ENCODE measurements at regions not wholly inside any gene's neighbourhood (a gene's known extent, or its start where the extent isn't known, plus 50 kb on each side); places are given as distances from the start of the nearest gene placed in this dataset.

DNA sequence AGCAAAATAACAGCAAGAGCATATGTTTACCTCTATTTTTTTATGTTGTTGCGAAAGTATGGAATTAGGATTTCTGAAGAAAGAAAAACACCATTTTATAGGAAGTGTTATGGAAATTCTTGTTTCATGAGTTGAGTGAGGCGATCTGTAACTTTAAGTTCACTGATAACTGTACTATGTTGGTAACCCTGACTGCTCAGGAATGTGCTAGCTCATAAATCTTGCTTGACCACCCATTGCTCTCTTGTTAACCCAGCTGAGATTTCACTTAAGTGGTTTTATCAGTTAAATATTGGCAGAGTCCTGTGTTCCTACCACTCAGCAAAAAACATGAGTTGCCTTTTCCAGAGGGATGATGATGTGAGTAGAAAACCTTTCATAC, 91.1 kb upstream of the STARD4 start:
- Mint-ChIP-seq H3K27me3 (peaks cover 9% of the 10 kb centered on the region), H3K9me3 (peaks cover 2% of the 10 kb centered on the region), H3K4me1 (no peaks in the 10 kb centered on the region), H3K36me3 (no peaks in the 10 kb centered on the region), H3K4me3 (no peak overlapping the region), H3K27ac (no peak overlapping the region)
- no peak for ATAC-seq

DNA sequence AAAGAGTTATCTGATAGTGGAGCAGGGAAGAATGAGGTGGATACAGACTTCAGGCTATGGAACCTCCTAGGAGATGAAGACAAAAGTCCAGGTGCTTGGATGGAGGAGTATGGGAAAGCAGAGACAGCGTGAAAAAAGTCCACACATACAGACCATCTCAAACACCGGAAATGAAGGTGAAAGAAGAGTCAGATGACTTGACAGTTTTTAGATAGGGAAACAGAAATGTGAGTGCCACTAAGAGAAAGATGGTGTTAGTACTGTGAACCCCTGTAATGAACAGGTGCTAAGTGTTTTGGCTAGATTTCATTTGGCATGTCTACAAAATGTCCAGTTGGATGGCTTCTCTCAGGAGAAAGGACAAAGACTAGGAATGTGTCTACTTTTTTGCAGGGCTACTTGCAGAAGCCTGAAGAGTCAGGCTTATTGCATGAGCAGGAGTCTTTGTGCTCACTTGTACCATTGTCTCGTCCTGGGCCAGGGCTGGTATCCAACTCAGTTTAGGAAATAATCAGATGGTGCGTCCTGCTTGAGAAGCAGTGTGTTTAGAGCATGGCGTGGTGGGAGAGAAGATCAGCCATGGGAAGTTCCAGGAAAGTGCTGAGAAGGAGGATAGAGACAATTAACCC, 90.6 kb upstream of the STARD4 start:
- H3K4me1 Mint-ChIP-seq = no peaks in the 10 kb centered on the region
- no peak for ATAC-seq
- H3K4me3 Mint-ChIP-seq = no peak overlapping the region
- H3K27ac Mint-ChIP-seq = no peak overlapping the region
- H3K9me3 Mint-ChIP-seq = peaks cover 2% of the 10 kb centered on the region
- peaks cover 9% of the 10 kb centered on the region for H3K27me3 Mint-ChIP-seq
- no peaks in the 10 kb centered on the region for H3K36me3 Mint-ChIP-seq

DNA sequence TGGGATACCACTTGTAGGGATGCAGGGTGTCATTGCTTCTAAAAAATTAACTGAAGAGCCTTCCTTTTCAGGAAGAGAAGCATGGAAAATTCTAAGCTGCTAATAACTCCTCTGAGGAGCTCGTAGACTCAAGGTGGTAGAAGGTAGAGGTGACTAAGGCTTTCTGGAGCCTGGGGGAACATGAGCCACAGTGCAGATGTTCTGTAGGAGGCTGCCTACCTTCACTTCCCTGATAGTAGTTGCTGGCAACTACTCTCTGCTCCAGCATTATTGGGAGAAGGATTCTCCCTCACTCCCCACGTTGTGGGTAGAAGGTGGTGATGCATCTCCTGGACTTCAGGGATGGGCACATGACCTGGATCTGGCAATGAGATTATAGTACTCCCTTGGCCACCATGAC, 86.7 kb upstream of the STARD4 start:
- Mint-ChIP-seq H3K9me3 (peaks cover 8% of the 10 kb centered on the region), H3K4me1 (no peaks in the 10 kb centered on the region), H3K4me3 (no peak overlapping the region), H3K27me3 (peaks cover 9% of the 10 kb centered on the region), H3K36me3 (no peaks in the 10 kb centered on the region), H3K27ac (no peak overlapping the region)
- ATAC-seq = no peak

DNA sequence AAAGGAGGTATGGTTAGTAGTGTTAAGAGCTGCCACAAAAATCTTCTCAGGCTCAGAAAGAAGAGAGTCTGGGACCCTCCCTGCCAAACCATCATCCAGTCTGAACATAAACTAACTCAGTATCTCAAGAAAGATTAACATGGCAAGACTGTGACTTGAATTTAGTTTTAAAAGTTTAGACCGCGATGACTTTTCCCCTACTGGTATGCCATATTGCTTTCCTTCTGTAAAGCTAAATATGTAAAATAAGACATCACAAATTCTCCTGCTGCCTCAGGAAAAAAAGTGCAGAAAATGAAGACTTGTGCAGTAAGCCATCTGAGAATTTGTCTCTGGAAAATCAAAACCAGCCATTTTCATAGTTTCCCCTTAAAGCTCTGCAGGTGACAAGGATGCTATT, 85.2 kb upstream of the STARD4 start:
- Mint-ChIP-seq H3K4me1 (no peaks in the 10 kb centered on the region), H3K36me3 (no peaks in the 10 kb centered on the region), H3K27me3 (no peaks in the 10 kb centered on the region), H3K4me3 (no peak overlapping the region), H3K27ac (no peak overlapping the region), H3K9me3 (peaks cover 11% of the 10 kb centered on the region)
- no peak for ATAC-seq

DNA sequence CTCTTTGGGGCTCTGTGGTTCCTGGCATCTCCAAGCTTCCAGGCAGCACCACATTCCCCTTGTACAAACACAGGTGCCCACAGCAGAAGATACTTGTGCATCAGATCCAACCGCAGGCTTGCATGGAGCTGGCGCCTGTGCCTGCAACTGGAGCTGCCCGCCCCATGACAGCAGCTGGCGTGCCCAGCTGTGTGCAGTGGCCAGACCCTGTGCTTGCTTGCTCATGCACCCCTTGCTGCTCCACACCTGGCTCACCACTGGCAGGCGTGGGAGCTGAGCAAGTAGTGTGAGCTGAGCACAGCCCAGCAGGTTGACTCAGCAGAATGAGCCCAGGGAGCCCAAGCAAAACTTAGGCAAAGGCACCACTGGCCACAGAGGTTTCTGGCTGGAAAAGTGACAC, 84.4 kb upstream of the STARD4 start:
- H3K4me1 Mint-ChIP-seq = no peaks in the 10 kb centered on the region
- no peaks in the 10 kb centered on the region for H3K36me3 Mint-ChIP-seq
- H3K27ac Mint-ChIP-seq = no peak overlapping the region
- ATAC-seq = peak; percentile 40
- H3K4me3 Mint-ChIP-seq = no peak overlapping the region
- peaks cover 9% of the 10 kb centered on the region for H3K9me3 Mint-ChIP-seq
- H3K27me3 Mint-ChIP-seq = no peaks in the 10 kb centered on the region

DNA sequence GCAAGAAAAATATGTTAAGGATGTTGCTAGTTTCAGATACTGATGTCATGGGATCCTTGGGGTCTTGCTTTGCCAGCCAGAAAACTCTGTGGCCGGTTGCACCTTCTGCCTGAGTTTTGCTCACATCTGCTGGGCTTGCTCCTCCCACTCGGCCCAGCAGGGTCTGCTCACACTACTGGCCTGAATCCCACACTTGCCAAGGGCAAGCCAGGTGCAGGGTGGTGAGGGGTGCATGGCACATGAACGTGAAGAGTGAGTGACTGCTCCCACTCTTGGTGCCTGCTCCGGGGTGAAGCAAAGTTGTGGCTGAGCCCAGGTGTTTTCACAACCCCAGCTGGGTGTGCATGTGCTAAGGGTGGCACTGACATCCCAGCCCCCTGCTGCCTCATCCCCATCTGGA, 83.1 kb upstream of the STARD4 start:
- Mint-ChIP-seq H3K36me3 (no peaks in the 10 kb centered on the region), H3K4me3 (no peak overlapping the region), H3K4me1 (no peaks in the 10 kb centered on the region), H3K27ac (no peak overlapping the region), H3K27me3 (no peaks in the 10 kb centered on the region), H3K9me3 (peaks cover 9% of the 10 kb centered on the region)
- no peak for ATAC-seq

DNA sequence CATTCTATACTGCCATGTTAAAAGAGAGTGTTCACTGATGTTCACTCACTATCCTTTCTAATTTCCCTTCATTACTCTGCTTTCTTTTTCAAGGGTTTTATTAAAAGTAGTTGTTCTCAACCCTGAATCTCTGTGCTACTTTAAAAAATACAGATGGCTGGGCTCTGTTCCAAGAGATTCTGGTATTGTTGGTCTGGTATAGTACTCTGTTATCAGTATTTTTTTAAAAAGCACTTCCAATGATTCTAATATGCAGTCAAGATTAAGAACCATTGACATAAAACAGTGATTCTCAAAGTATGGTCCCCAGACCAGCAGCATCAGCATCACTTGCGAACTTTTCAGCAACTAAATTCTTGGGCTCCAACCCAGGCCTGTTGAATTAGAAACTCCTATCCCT, 77.0 kb upstream of the STARD4 start:
- H3K9me3 Mint-ChIP-seq = peaks cover 2% of the 10 kb centered on the region
- no peaks in the 10 kb centered on the region for H3K36me3 Mint-ChIP-seq
- no peaks in the 10 kb centered on the region for H3K27me3 Mint-ChIP-seq
- no peak overlapping the region for H3K4me3 Mint-ChIP-seq
- no peak overlapping the region for H3K27ac Mint-ChIP-seq
- ATAC-seq = no peak
- no peaks in the 10 kb centered on the region for H3K4me1 Mint-ChIP-seq

DNA sequence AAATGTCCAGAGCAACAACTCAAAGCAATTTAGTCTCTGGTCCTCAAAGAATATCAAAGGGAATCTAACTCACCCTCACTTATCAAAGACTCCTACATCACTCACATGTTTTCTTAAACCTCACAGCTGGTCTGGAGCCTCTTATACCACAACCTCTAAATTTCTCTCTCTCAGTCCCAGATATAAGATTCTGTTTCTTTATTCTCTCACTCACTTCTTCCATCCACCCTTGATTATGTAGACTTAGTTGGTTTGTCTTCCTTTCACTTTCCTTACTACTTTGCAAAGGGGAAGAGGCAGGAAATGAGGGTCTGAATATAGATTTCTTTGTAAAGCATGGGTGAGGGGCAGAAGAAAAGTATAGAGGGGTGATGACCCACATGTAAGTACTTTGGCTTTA, 75.4 kb upstream of the STARD4 start:
- ATAC-seq = no peak
- H3K27ac Mint-ChIP-seq = no peak overlapping the region
- no peak overlapping the region for H3K4me3 Mint-ChIP-seq

DNA sequence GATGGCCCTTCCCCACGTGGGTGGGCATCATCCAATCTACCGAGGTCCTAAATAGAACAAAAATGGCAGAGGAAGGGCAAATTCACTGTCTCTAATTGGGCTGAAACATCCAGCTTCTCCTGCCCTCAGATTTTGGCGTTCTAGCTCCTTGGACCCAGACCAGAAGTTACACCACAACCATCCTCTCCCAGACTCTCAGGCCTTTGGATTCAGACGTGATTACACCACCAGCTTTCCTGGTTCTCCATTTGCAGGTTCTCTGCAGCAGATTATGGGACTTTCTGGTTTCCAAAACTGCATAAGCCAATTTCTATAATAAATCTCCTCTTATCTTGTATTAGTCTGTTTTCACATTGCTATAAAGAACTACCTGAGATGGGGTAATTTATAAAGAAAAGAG, 73.6 kb upstream of the STARD4 start:
- Mint-ChIP-seq H3K9me3 (no peaks in the 10 kb centered on the region), H3K27me3 (peaks cover 12% of the 10 kb centered on the region), H3K4me3 (no peak overlapping the region), H3K27ac (no peak overlapping the region), H3K36me3 (no peaks in the 10 kb centered on the region), H3K4me1 (no peaks in the 10 kb centered on the region)
- no peak for ATAC-seq

More for the DNA sequence above, 75.4 kb upstream of the STARD4 start:
- Mint-ChIP-seq H3K9me3 (no peaks in the 10 kb centered on the region), H3K27me3 (no peaks in the 10 kb centered on the region), H3K4me1 (no peaks in the 10 kb centered on the region), H3K36me3 (no peaks in the 10 kb centered on the region)

DNA sequence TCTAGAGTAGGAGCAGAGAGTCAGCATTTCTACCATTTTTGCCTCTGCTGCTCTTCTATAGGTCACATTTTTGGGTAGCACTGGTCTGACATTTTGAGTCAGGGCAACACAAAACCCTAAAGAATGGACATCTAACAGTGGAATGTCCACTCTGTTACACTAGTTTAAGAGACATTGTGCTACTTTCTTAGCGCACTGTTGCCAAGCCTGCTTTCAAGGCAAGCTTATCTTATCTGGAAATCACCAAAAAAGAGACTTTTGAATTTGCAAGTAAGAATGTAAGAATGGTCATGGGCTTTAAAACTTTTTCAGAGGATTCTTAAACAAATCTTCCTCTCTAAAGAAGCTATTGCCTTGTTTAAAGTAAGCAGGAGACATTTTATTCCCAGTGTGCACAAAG, 73.0 kb upstream of the STARD4 start:
- Mint-ChIP-seq H3K4me1 (no peaks in the 10 kb centered on the region), H3K36me3 (no peaks in the 10 kb centered on the region), H3K27me3 (peaks cover 12% of the 10 kb centered on the region), H3K27ac (no peak overlapping the region), H3K4me3 (no peak overlapping the region), H3K9me3 (no peaks in the 10 kb centered on the region)
- ATAC-seq = no peak

DNA sequence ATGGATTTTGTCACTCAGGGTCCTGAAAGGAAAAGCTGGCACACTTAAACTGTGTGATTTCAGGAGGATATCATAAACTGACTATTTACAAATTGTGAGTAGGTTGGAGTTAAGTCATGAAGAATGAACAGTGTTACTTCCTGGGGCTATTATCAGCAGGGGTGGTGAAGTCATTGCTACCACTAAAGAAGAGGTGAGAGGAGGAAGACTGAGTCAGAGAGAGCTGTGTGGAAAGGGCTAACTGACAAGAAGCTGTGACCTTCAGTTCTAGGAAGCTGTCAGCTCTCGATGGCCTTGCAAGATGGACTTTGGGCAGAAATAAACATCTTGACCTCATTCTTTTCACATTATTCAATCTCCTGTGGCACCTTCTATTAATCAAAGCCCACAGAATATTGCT, 72.3 kb upstream of the STARD4 start:
- Mint-ChIP-seq H3K4me1 (no peaks in the 10 kb centered on the region), H3K36me3 (no peaks in the 10 kb centered on the region), H3K9me3 (peaks cover 3% of the 10 kb centered on the region), H3K4me3 (no peak overlapping the region), H3K27ac (no peak overlapping the region), H3K27me3 (peaks cover 12% of the 10 kb centered on the region)
- ATAC-seq = no peak

DNA sequence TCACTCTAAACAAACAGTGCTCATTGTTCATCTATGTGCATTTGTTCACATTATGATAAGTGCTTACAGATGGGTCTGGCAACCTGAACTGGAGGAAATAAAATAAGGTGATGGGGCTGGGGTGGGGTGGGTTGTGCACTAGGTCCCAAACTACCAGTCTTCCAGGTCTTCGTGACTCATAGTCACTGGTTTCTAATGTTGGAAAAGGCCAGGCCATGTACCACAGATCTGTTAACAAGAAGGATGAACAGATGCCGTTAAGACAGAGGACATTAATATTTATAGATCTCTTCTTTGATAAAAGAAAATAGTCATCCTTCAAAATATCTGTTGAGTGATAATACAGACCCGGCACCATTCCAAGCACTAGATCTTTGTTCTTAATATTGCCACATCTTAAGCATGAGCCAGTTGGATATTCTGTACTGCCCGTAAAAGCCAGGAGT, 71.4 kb upstream of the STARD4 start:
- no peaks in the 10 kb centered on the region for H3K4me1 Mint-ChIP-seq
- H3K27ac Mint-ChIP-seq = no peak overlapping the region
- ATAC-seq = no peak
- no peak overlapping the region for H3K4me3 Mint-ChIP-seq
- no peaks in the 10 kb centered on the region for H3K36me3 Mint-ChIP-seq
- H3K27me3 Mint-ChIP-seq = peaks cover 15% of the 10 kb centered on the region
- H3K9me3 Mint-ChIP-seq = peaks cover 4% of the 10 kb centered on the region

DNA sequence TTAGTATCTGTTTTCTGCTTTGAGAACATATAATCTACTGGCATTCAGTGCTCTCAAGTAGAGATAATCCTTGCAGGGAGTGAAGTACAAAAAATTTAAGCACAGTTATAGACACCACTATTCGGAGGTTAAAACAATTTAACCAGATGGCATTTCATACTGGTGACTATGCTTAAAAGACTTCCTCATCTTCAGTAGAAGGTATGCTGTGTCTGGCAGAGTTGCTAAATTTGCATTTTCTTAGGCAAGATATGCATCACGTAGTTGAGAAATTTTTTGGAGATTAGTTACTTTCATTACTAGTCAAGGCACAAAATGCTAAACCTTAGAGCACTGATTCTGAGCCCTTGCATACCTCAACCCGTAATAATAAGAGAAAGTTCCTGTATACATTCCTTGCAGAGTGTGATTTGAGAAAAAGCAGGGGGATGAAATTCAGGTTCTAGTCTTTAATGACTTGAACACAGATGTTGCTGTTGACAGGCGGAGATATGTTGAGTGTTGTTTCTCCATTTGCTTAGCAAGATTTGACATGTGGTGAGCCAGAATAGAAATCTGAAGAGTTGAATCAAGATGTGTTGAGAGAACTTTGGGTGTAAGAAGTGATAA, 70.8 kb upstream of the STARD4 start:
- Mint-ChIP-seq H3K4me1 (no peaks in the 10 kb centered on the region), H3K9me3 (peaks cover 8% of the 10 kb centered on the region), H3K27ac (no peak overlapping the region), H3K27me3 (peaks cover 21% of the 10 kb centered on the region), H3K36me3 (no peaks in the 10 kb centered on the region), H3K4me3 (no peak overlapping the region)
- ATAC-seq = no peak

DNA sequence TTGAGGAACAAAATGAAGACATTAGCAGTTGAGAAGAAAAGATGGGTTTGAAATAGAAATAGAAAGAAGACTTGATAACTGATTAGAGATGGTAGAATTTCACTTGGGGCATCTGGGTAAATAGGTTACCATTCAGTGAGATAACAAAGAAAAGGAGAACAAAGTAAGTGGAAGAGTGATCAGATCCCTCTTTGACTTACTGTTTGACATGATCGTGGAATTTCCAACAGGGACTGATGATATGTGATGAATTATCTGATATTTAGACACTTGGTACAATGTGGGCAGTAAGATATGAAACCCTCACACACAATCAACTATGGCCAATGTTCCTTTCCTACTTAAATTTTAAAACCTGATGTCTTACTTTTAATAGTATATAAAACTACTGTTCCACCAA, 70.1 kb upstream of the STARD4 start:
- Mint-ChIP-seq H3K4me3 (no peak overlapping the region), H3K36me3 (no peaks in the 10 kb centered on the region), H3K27ac (no peak overlapping the region), H3K27me3 (peaks cover 21% of the 10 kb centered on the region), H3K9me3 (peaks cover 8% of the 10 kb centered on the region), H3K4me1 (no peaks in the 10 kb centered on the region)
- no peak for ATAC-seq

DNA sequence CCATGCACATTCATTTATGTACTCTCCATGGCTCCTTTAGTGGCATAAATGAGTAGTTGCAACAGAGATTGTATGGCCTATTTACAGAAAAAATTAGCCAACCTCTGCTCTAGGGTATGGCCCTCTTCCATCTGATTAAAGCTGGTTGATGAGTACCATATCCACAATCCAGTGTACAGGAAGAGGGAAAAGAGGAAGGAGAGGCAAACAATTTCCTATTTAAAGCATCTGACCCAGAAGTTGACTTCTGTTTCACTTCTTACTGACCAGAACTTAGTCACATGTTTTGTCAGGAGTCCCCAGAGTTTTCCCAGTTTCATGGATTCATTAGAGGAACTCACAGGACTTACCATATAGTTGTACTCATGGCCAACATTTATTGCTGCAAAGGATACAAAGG, 68.6 kb upstream of the STARD4 start:
- Mint-ChIP-seq H3K27me3 (peaks cover 21% of the 10 kb centered on the region), H3K36me3 (no peaks in the 10 kb centered on the region), H3K4me3 (no peak overlapping the region), H3K4me1 (no peaks in the 10 kb centered on the region), H3K9me3 (peaks cover 8% of the 10 kb centered on the region), H3K27ac (no peak overlapping the region)
- ATAC-seq = no peak

DNA sequence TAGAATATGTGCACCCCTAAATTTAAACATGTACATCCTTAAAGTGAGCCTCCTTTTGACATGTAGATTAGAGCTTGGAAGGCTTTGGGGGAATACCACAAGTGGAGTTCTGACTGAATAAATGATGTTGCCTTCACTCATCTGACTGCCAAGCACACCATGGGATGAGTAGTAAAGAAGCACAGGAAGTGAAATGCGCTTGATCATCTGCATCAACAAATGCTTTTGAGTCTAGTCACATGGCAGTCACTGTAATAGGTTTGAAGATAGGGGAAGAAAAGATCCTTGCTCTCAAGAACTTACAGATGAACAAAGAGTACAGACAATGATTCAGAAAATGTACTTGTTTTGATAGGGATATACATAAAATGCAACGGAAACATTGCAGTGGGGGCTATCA, 62.0 kb upstream of the STARD4 start:
- ATAC-seq = no peak
- H3K4me3 Mint-ChIP-seq = no peak overlapping the region
- peaks cover 51% of the 10 kb centered on the region for H3K27me3 Mint-ChIP-seq
- no peaks in the 10 kb centered on the region for H3K36me3 Mint-ChIP-seq
- no peak overlapping the region for H3K27ac Mint-ChIP-seq
- peaks cover 11% of the 10 kb centered on the region for H3K9me3 Mint-ChIP-seq
- H3K4me1 Mint-ChIP-seq = no peaks in the 10 kb centered on the region
